IPS-18a (cell line): ENCODE measurements at regions not wholly inside any gene's neighbourhood (a gene's known extent, or its start where the extent isn't known, plus 50 kb on each side); places are given as distances from the start of the nearest gene placed in this dataset.
"Not testable (repeated sequence)": the region's sequence is repeated elsewhere in the genome, so short reads cannot be mapped to it uniquely, and the experiment has no call there.

Experiments
- H3K27ac ChIP-seq: one replicate; pipeline ENCODE4 v1.5.1; 2013; ENCODE audit warnings: low read length
- H3K27me3 ChIP-seq: one replicate; pipeline ENCODE4 v1.6.1; 2013; ENCODE audit warnings: mild to moderate bottlenecking, low read length; ENCODE audit not compliant: control insufficient read depth, insufficient read depth
- H3K36me3 ChIP-seq: one replicate; pipeline ENCODE4 v1.6.1; 2013; ENCODE audit warnings: low read depth, low read length; ENCODE audit not compliant: control insufficient read depth
- H3K4me1 ChIP-seq: one replicate; pipeline ENCODE4 v1.6.1; 2013; ENCODE audit warnings: low read depth, low read length; ENCODE audit not compliant: control insufficient read depth
- H3K4me3 ChIP-seq: one replicate; pipeline ENCODE4 v1.5.1; 2013; ENCODE audit warnings: low read length
- H3K9ac ChIP-seq: one replicate; pipeline ENCODE4 v1.6.1; 2013; ENCODE audit warnings: mild to moderate bottlenecking, low read length, moderate library complexity
- H3K9me3 ChIP-seq: one replicate; pipeline ENCODE4 v1.6.1; 2013; ENCODE audit warnings: low read depth, low read length; ENCODE audit not compliant: control insufficient read depth

DNA sequence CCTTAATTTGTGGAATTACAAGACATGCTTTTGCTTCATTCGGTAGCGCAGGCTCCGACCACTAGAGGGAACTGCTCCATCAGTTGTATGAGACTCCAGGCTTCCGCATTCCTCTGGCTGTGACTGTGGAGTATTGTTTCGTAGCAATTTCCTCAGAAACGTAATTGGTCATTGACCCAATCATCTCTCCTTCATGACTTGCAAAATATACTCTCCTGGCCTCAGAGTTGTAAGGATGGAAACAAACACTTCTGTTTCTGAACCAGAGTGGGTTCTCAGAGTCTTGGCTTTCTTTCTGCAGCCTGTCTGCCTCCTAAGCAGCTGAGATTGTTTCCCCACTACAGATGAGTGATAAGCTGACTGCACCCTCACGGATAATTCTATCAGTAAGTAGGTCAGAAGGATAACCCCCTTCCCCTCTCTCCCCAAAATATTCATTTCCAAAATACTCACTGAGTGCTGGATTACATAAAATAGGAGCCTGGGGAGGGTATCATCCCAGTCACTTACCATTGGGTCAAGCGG lies 146.8 kb upstream of the ZC3H12C start:
- Histone ChIP-seq H3K27ac (no peak overlapping the region), H3K36me3 (no peaks in the 10 kb centered on the region), H3K27me3 (no peaks in the 10 kb centered on the region), H3K9ac (peak overlapping the region; percentile 33), H3K4me1 (peaks cover 4% of the 10 kb centered on the region), H3K4me3 (peak overlapping the region; percentile 10), H3K9me3 (no peaks in the 10 kb centered on the region)

DNA sequence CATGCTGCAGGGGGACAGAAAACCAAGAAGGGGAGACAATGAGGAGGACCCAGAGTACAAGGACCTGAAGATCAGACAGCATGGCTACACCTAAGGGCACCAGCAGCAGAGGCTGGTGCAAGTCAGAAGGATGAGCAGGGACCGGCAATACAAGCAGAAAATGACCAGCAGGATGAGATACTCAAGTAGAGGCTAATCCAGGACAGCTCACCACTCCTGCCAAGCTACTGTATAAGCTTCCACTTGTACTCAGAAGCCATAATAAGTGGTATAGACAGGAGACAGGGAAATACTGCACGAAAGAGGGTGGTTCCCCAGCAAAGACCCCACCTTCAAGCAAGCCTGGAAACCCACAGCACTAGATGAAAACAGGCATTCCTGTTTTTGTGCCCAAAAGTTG lies 138.7 kb upstream of the ZC3H12C start:
- Histone ChIP-seq H3K9ac (no peak overlapping the region), H3K27me3 (no peaks in the 10 kb centered on the region), H3K27ac (no peak overlapping the region), H3K9me3 (no peaks in the 10 kb centered on the region), H3K4me1 (peaks cover 6% of the 10 kb centered on the region), H3K36me3 (no peaks in the 10 kb centered on the region), H3K4me3 (no peak overlapping the region)

GRCh38 chr11:109956124-109956793 lies 136.9 kb upstream of the ZC3H12C start:
- Histone ChIP-seq H3K36me3 (no peaks in the 10 kb centered on the region), H3K9me3 (no peaks in the 10 kb centered on the region), H3K9ac (no peak overlapping the region), H3K4me3 (no peak overlapping the region), H3K27me3 (no peaks in the 10 kb centered on the region), H3K4me1 (peaks cover 6% of the 10 kb centered on the region), H3K27ac (no peak overlapping the region)

DNA sequence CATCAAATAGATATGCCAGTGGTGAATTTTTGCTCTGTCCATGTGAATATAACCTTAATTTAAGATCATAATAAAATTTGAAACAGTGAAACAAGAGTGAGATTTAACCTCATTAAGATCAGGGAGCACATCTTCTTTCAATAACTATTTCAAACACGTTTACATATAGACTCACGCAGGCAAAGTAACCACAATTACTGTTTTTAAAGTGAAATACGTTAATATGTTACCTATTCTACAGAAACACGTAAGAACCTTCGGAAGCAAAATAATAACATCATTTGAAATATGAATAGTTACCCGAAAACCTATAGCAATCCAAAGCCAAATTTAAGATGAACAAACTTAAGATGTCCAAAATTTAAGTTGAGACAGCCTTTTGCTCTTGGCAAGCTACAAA lies 136.2 kb upstream of the ZC3H12C start:
- no peak overlapping the region for H3K4me3 ChIP-seq
- no peaks in the 10 kb centered on the region for H3K36me3 ChIP-seq
- H3K27ac ChIP-seq, result no peak overlapping the region
- no peaks in the 10 kb centered on the region for H3K9me3 ChIP-seq
- H3K27me3 ChIP-seq, result no peaks in the 10 kb centered on the region
- peaks cover 6% of the 10 kb centered on the region for H3K4me1 ChIP-seq
- H3K9ac ChIP-seq, result no peak overlapping the region

DNA sequence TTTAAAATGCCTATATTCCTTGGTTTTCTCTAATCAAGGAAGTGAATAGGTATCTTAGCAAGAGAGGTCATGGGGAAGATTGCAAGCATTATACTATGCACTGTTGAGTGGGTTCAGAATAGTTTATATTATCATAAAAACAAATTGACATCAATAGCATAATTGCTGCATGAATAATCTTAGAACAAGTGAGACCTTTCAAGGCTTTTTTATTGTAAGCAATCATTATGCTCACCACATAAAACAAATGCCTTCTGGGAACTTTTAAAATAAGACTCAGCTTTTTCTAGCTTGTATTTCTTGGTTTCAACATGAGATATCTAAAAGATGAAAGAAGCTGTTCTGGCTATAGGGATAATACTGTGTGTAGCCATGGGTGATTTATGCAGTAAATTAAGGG lies 135.6 kb upstream of the ZC3H12C start:
- Histone ChIP-seq H3K27me3 (no peaks in the 10 kb centered on the region), H3K36me3 (no peaks in the 10 kb centered on the region), H3K4me3 (no peak overlapping the region), H3K4me1 (peaks cover 6% of the 10 kb centered on the region), H3K27ac (no peak overlapping the region), H3K9me3 (no peaks in the 10 kb centered on the region), H3K9ac (no peak overlapping the region)

DNA sequence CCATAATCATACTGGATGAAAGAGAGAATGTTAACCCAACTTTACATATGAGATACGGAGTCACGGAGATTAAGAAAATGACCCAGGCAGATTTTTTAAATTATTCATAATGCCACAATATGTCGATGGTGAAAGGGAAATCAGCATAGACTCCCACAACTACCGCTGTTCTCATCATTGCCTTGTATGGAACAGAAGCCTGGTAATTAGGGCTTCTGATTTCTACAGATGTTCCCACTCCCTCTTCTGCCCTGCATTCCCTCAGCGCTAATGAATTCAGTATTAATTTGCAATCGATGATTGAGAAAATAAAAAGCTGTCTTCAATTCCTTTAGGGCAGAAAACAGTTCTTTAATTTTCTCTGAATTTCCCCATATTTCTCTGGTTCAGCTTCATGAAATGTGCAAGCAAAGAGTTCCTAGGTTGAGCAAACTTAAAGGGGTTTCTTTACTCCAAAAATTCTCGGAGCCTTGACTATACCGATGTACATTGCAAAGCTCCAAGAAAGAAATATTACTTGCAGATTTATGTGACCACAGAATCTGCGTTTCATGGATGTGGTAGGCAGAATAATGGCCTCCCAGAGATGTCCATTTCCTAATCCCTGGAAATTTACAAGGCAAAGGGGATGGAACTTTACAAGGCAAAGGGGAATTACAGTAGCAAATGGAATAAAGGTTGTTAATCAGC lies 134.9 kb upstream of the ZC3H12C start:
- H3K4me1 ChIP-seq, result peaks cover 6% of the 10 kb centered on the region
- H3K9ac ChIP-seq, result no peak overlapping the region
- H3K4me3 ChIP-seq, result no peak overlapping the region
- H3K27me3 ChIP-seq, result no peaks in the 10 kb centered on the region
- no peak overlapping the region for H3K27ac ChIP-seq
- no peaks in the 10 kb centered on the region for H3K9me3 ChIP-seq
- no peaks in the 10 kb centered on the region for H3K36me3 ChIP-seq

DNA sequence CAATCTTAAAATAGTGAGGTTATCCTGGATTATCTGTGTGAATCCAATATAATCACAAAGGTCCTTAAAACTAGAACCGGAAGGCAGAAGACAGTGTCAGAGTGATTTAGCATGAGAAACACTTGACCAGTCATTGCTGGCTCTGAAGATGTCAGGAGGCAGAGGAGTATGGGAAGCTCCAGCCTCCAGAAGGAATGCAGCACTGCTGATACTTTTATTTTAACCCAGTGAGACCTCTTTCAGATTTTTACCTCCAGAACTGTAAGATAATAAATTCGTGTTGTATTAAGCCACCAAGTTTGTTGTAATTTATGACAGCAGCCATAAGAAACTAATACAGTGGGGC lies 134.4 kb upstream of the ZC3H12C start:
- Histone ChIP-seq H3K36me3 (no peaks in the 10 kb centered on the region), H3K4me1 (peaks cover 6% of the 10 kb centered on the region), H3K9ac (no peak overlapping the region), H3K9me3 (no peaks in the 10 kb centered on the region), H3K27ac (no peak overlapping the region), H3K4me3 (no peak overlapping the region), H3K27me3 (no peaks in the 10 kb centered on the region)

- H3K4me3 ChIP-seq, result no peak overlapping the region
- H3K4me1 ChIP-seq, result peaks cover 6% of the 10 kb centered on the region
- no peak overlapping the region for H3K27ac ChIP-seq
- H3K27me3 ChIP-seq, result no peaks in the 10 kb centered on the region
- no peak overlapping the region for H3K9ac ChIP-seq
- no peaks in the 10 kb centered on the region for H3K36me3 ChIP-seq
- H3K9me3 ChIP-seq, result no peaks in the 10 kb centered on the region
These were observed 132.4 kb upstream of the ZC3H12C start for GRCh38 chr11:109960831-109961230.

- H3K27ac ChIP-seq, result no peak overlapping the region
- H3K27me3 ChIP-seq, result no peaks in the 10 kb centered on the region
- H3K9me3 ChIP-seq, result no peaks in the 10 kb centered on the region
- H3K4me1 ChIP-seq, result peaks cover 6% of the 10 kb centered on the region
- H3K36me3 ChIP-seq, result no peaks in the 10 kb centered on the region
- no peak overlapping the region for H3K9ac ChIP-seq
- no peak overlapping the region for H3K4me3 ChIP-seq
These were observed 131.9 kb upstream of the ZC3H12C start for GRCh38 chr11:109961261-109961660.

DNA sequence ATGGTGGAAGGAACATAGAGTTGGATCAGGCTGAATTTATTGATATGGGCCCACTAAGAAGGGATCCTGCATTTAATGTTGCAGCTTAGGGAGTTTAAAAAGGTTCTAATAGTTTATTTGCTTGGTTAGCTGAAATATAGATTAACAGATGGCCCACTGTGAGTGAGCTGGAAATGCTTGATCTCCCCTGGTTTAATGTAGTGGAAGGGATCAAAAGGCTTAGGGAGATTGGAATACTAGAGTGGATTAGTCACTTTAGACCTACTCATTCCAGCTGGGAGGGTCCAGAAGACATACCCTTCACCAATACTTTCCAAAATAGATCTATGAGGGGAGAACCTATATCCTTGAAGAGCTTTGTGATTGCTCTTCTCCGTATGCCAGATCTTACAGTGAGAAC lies 130.1 kb upstream of the ZC3H12C start:
- Histone ChIP-seq H3K4me3 (no peak overlapping the region), H3K27ac (no peak overlapping the region), H3K27me3 (no peaks in the 10 kb centered on the region)

GRCh38 chr11:109964487-109964886 lies 128.7 kb upstream of the ZC3H12C start:
- no peak overlapping the region for H3K27ac ChIP-seq
- H3K9ac ChIP-seq, result no peak overlapping the region
- no peaks in the 10 kb centered on the region for H3K27me3 ChIP-seq
- no peaks in the 10 kb centered on the region for H3K4me1 ChIP-seq
- H3K9me3 ChIP-seq, result no peaks in the 10 kb centered on the region
- no peak overlapping the region for H3K4me3 ChIP-seq
- H3K36me3 ChIP-seq, result no peaks in the 10 kb centered on the region

More for the DNA sequence above, 130.1 kb upstream of the ZC3H12C start:
- Histone ChIP-seq H3K9ac (no peak overlapping the region), H3K9me3 (no peaks in the 10 kb centered on the region), H3K4me1 (peaks cover 6% of the 10 kb centered on the region), H3K36me3 (no peaks in the 10 kb centered on the region)

DNA sequence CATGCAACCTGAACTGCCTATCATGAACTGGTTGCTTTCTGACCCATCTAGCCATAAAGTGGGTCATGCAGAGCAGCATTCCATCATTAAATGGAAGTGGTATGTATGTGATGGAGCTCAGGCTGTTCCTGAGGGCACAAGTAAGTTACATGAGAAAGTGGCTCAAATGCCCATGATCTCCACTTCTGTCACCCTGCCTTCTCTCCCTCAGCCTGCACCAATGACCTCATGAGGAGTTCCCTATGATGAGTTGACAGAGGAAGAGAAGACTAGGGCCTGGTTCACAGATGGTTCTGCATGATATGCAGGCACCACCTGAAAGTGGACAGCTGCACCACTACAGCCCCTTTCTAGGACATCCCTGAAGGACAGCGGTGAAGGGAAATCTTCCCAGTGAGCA lies 127.7 kb upstream of the ZC3H12C start:
- not testable (repeated sequence) for H3K36me3 ChIP-seq, H3K9me3 ChIP-seq, H3K4me1 ChIP-seq, H3K27me3 ChIP-seq, H3K27ac ChIP-seq, H3K9ac ChIP-seq, H3K4me3 ChIP-seq
